Sigmoid colon (tissue), 6 donors: ENCODE measurements at regions not wholly inside any gene's neighbourhood (a gene's known extent, or its start where the extent isn't known, plus 50 kb on each side); places are given as distances from the start of the nearest gene placed in this dataset.

ENCODE experiments used
- DNase-seq: peaks from one replicate; pipeline ENCODE4 v3.0.0-alpha.2; 2019
- H3K27ac ChIP-seq, 4 donors: fragments of 200-600 bp; sonication (generic); one replicate each; pipeline ENCODE4 v1.5.1; 2016 to 2019; ENCODE audit warnings: mild to moderate bottlenecking in 1 of 4
- H3K27me3 ChIP-seq, 3 donors: fragments of 200-600 bp; sonication (generic); one replicate each; pipeline ENCODE4 v1.5.1; 2019; ENCODE audit warnings: mild to moderate bottlenecking in 1 of 3
- H3K36me3 ChIP-seq, 4 donors: fragments of 200-600 bp; sonication (generic); one replicate each; pipeline ENCODE4 v1.5.1; 2016 to 2019
- H3K4me1 ChIP-seq, 4 donors: fragments of 200-600 bp; sonication (generic); one replicate each; pipeline ENCODE4 v1.5.1; 2017 to 2019
- H3K4me3 ChIP-seq, 4 donors: fragments of 200-600 bp; sonication (generic); one replicate each; pipeline ENCODE4 v1.5.1; 2017 to 2019; ENCODE audit warnings: mild to moderate bottlenecking in 2 of 4, moderate library complexity in 1 of 4
- H3K9me3 ChIP-seq, 4 donors: fragments of 200-600 bp in 3 of 4; sonication (generic) in 3 of 4; one replicate each; pipeline versions ENCODE4 v1.5.1 to v1.6.1; 2013 to 2019
- CTCF ChIP-seq, 4 experiments: fragments of 450-650 bp in 3 of 4; fragments of 200-600 bp in 1 of 4; IDR thresholded peaks; one replicate each; pipeline ENCODE4 v1.5.1; 2016 to 2019; ENCODE audit warnings: antibody characterized with exemption in 4 of 4, mild to moderate bottlenecking in 3 of 4, moderate library complexity in 2 of 4
- EP300 ChIP-seq, 4 donors: sonication (generic); formaldehyde crosslinking; IDR thresholded peaks; one replicate each; pipeline ENCODE4 v1.6.1; 2017; ENCODE audit warnings: antibody characterized with exemption in 4 of 4
- POLR2A ChIP-seq, 2 donors: fragments of 450-650 bp; IDR thresholded peaks; one replicate each; pipeline ENCODE4 v1.6.1; 2016; ENCODE audit warnings: antibody characterized with exemption in 2 of 2, mild to moderate bottlenecking in 2 of 2, moderate library complexity in 2 of 2
- POLR2AphosphoS5 ChIP-seq, 4 donors: sonication (generic); formaldehyde crosslinking; IDR thresholded peaks; one replicate each; pipeline ENCODE4 v1.6.1; 2017; ENCODE audit warnings: antibody characterized with exemption in 4 of 4
- WGBS, 2 donors: extraction: QIAGEN DNeasy Blood & Tissue Kit; methylation state at CpG; one replicate each; pipeline ENCODE4 v1.1.7; 2013; 5-methylcytosine and 5-hydroxymethylcytosine counted together
- intact Hi-C: fragments of 100-400 bp; cut with DNase I; formaldehyde crosslinking; loops from one replicate; pipeline ENCODE4 v1.15.1; 2023
- donor health status: healthy with polysubstance abuse.
- donor health status: healthy.

DNA sequence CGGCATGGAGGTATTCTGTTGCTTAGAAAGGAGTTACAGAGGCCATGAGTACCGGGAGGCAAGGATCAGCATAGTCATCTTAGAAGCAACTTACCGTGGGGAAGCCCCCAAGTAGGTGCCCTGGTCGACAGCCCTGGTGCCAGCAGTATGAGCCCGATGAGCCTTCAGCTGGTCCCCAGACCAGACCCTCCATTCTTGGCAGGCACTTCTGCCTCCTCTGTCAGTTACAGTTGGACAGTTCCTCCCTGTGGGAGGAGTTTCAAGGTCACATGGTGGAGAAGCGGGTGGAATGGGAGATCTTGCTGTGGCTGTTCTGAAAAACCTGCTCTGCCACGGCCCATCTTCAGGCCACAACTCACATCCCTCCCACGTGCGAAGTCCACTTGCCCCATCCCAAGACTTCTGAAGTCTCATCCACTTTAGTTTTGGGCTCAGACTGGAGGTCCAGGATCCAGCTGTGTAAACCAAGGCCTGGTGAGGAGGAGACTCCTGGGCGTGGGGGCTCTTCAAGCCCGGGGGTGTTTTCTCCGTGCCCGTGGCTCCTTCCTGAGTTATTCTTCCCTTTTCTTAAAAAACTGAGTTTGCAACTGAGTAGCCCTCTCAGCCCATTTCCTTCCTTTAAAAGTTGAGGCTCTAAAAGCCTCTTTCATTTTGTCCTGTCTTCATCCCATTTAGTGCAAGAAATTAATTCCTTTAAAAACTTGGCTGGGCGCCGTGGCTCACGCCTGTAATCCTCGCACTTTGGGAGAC lies 133.5 kb downstream of the SEC14L1 start:
- WGBS, 2 donors, result 81 to 85% methylated on average over 17 of the region's 17 CpGs
- H3K27me3 ChIP-seq, result no peaks in the 10 kb centered on the region
- DNase-seq, result no peak
- H3K4me3 ChIP-seq, result no peak overlapping the region
- no peaks in the 10 kb centered on the region for H3K4me1 ChIP-seq
- TF ChIP-seq CTCF (IDR thresholded peaks at IDR 0.05) (no peak), POLR2A (IDR thresholded peaks at IDR 0.05) (no peak), POLR2AphosphoS5 (IDR thresholded peaks at IDR 0.05) (no peak), EP300 (IDR thresholded peaks at IDR 0.05) (no peak)
- intact Hi-C loops, result no loop called here
- H3K27ac ChIP-seq, result no peak overlapping the region
- no peaks in the 10 kb centered on the region for H3K36me3 ChIP-seq
- no peaks in the 10 kb centered on the region for H3K9me3 ChIP-seq

- Histone ChIP-seq H3K27me3 (no peaks in the 10 kb centered on the region), H3K4me1 (peaks cover 0 to 28% (median 19%) of the 10 kb centered on the region in 4 donors), H3K4me3 (no peak overlapping the region), H3K36me3 (no peaks in the 10 kb centered on the region), H3K9me3 (no peaks in the 10 kb centered on the region), H3K27ac (no peak overlapping the region)
- intact Hi-C loops, result loop anchor here (5.0 kb wide), 1 partner anchor 43 kb away; no protein-coding TSS in a partner anchor
- TF ChIP-seq POLR2A (IDR thresholded peaks at IDR 0.05), result no peak
- TF ChIP-seq CTCF (IDR thresholded peaks at IDR 0.05), result no peak
- no peak for TF ChIP-seq EP300 (IDR thresholded peaks at IDR 0.05)
- TF ChIP-seq POLR2AphosphoS5 (IDR thresholded peaks at IDR 0.05), result no peak
- WGBS, 2 donors, result 40 to 78% methylated on average over 20 of the region's 20 CpGs
- DNase-seq, result no peak
These were observed 138.9 kb downstream of the SEC14L1 start for GRCh38 chr17:77279448-77280303.

- WGBS, 2 donors, result 3 to 13% methylated on average over 63 of the region's 63 CpGs
- H3K4me3 ChIP-seq, result peak overlapping the region in 3 of 4 donors; percentile 46 to 58 (median 58)
- intact Hi-C loops, result loop anchor here (5.0 kb wide), 1 partner anchor 42 kb away; no protein-coding TSS in a partner anchor
- H3K4me1 ChIP-seq, result peaks cover 0 to 34% (median 20%) of the 10 kb centered on the region in 4 donors
- TF ChIP-seq CTCF (IDR thresholded peaks at IDR 0.05) (no peak), EP300 (IDR thresholded peaks at IDR 0.05) (no peak), POLR2A (IDR thresholded peaks at IDR 0.05) (no peak), POLR2AphosphoS5 (IDR thresholded peaks at IDR 0.05) (no peak)
- H3K36me3 ChIP-seq, result no peaks in the 10 kb centered on the region
- H3K9me3 ChIP-seq, result no peaks in the 10 kb centered on the region
- DNase-seq, result peak; percentile 76
- peak overlapping the region in 1 of 4 donors; percentile 39 for H3K27ac ChIP-seq
- H3K27me3 ChIP-seq, result no peaks in the 10 kb centered on the region
These were observed 139.7 kb downstream of the SEC14L1 start for GRCh38 chr17:77280304-77281121.

GRCh38 chr17:77281122-77281903 lies 140.5 kb downstream of the SEC14L1 start:
- Histone ChIP-seq H3K27ac (peak overlapping the region in 3 of 4 donors; percentile 12 to 87 (median 46)), H3K4me1 (peaks cover 0 to 41% (median 26%) of the 10 kb centered on the region in 4 donors), H3K36me3 (no peaks in the 10 kb centered on the region), H3K4me3 (peak overlapping the region; percentile 38 to 58 (median 52)), H3K27me3 (no peaks in the 10 kb centered on the region), H3K9me3 (no peaks in the 10 kb centered on the region)
- intact Hi-C loops, result loop anchor here (5.0 kb wide), 1 partner anchor 41 kb away; no protein-coding TSS in a partner anchor
- WGBS, 2 donors, result 2% methylated on average over 86 of the region's 86 CpGs
- TF ChIP-seq POLR2A (IDR thresholded peaks at IDR 0.05), result peak in 1 of 2 donors; percentile 39
- peak in 1 of 4 experiments; percentile 15 for TF ChIP-seq CTCF (IDR thresholded peaks at IDR 0.05)
- peak in 3 of 4 donors; percentile 7 to 59 (median 38) for TF ChIP-seq POLR2AphosphoS5 (IDR thresholded peaks at IDR 0.05)
- TF ChIP-seq EP300 (IDR thresholded peaks at IDR 0.05), result no peak
- no peak for DNase-seq
